ENCODE measurements at regions not wholly inside any gene's neighbourhood (a gene's known extent, or its start where the extent isn't known, plus 50 kb on each side); places are given as distances from the start of the nearest gene placed in this dataset.
"Not testable (repeated sequence)": the region's sequence is repeated elsewhere in the genome, so short reads cannot be mapped to it uniquely, and the experiment has no call there.

DNA sequence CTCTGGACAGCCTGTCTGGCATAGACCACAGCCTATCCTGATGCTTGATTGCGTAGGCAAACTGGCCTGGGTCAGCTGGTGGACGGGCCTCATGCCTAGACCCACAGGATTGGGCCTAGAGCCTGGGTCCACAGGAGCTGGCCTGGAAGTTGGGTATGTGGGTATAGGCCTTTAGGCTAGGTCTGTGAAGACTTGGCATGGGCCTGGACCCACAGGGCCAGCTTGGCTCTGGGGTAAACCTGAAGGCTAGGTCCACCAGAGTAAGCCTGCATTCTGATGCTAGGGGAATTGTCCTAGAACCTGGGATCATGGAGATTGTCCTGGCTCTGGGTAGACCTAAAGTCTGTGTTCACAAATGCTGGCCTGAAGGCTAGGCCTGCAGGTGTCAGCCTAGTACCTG lies 1293.7 kb downstream of the CNTNAP5 start:
- no peaks in the 10 kb centered on the region for H3K4me1 ChIP-seq (ENCODE audit: insufficient read depth)
- H3K27ac ChIP-seq = no peak overlapping the region
- no peak overlapping the region for H3K4me3 ChIP-seq
- intact Hi-C loops (cut with DNase I) = no loop called here
- TF ChIP-seq POLR2A (IDR thresholded peaks at IDR 0.05) (no peak), EP300 (IDR thresholded peaks at IDR 0.05) (no peak)
- TF ChIP-seq, protein P1, sequence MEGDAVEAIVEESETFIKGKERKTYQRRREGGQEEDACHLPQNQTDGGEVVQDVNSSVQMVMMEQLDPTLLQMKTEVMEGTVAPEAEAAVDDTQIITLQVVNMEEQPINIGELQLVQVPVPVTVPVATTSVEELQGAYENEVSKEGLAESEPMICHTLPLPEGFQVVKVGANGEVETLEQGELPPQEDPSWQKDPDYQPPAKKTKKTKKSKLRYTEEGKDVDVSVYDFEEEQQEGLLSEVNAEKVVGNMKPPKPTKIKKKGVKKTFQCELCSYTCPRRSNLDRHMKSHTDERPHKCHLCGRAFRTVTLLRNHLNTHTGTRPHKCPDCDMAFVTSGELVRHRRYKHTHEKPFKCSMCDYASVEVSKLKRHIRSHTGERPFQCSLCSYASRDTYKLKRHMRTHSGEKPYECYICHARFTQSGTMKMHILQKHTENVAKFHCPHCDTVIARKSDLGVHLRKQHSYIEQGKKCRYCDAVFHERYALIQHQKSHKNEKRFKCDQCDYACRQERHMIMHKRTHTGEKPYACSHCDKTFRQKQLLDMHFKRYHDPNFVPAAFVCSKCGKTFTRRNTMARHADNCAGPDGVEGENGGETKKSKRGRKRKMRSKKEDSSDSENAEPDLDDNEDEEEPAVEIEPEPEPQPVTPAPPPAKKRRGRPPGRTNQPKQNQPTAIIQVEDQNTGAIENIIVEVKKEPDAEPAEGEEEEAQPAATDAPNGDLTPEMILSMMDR (IDR thresholded peaks at IDR 0.05) = no peak
- 79 to 91% (median 82%) methylated on average over 2 of the region's 2 CpGs for WGBS, 3 donors
- no peaks in the 10 kb centered on the region for H3K27me3 ChIP-seq
- DNase-seq = no peak
- H3K36me3 ChIP-seq = no peaks in the 10 kb centered on the region
- H3K9me3 ChIP-seq = no peaks in the 10 kb centered on the region

DNA sequence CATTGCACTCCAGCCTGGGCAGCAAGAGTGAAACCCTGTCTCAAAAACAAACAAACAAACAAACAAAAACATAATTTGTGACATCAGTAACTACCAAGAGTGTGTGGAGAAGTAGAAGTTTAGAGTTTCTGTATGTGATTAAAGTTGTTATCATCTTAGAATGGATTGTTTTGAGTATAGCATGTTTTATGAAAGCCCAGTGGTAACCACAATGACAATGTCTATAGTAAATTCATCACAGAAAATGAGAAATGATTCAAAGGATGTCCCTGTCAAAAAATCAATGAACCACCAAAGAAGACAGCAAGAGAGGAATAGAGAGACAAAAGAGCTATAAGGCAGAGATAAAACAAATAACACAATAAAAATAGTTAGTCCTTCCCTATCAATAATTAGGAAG lies 1299.2 kb downstream of the CNTNAP5 start:
- H3K27ac ChIP-seq = no peak overlapping the region
- TF ChIP-seq, protein P1 (IDR thresholded peaks at IDR 0.05) = no peak
- no peak for TF ChIP-seq POLR2A (IDR thresholded peaks at IDR 0.05)
- no peak for TF ChIP-seq EP300 (IDR thresholded peaks at IDR 0.05)
- H3K9me3 ChIP-seq = no peaks in the 10 kb centered on the region
- no peak overlapping the region for H3K4me3 ChIP-seq
- no peaks in the 10 kb centered on the region for H3K4me1 ChIP-seq (ENCODE audit: insufficient read depth)
- intact Hi-C loops (cut with DNase I) = no loop called here
- H3K27me3 ChIP-seq = no peaks in the 10 kb centered on the region
- DNase-seq = no peak
- H3K36me3 ChIP-seq = no peaks in the 10 kb centered on the region

DNA sequence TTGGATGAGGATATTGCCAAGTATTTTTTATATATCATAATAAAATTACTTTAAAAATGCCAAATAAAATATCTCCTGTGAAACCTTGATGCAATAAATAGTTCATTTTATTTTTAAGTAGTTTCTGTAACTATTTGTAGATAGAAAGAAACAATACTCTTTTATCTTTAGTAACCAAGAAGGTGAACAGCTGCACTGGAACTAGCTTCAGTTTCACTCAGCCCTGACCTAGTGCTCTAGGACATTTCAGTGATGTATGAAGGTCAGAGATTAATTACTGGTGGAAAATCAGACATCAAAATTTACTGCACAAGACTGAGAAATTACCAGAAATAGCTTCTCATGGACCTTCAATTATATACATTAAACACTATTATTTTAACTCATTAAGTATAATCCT lies 1305.0 kb downstream of the CNTNAP5 start:
- Histone ChIP-seq H3K27ac (no peak overlapping the region), H3K4me3 (no peak overlapping the region), H3K4me1 (ENCODE audit: insufficient read depth) (no peaks in the 10 kb centered on the region), H3K9me3 (no peaks in the 10 kb centered on the region), H3K27me3 (no peaks in the 10 kb centered on the region), H3K36me3 (no peaks in the 10 kb centered on the region)
- intact Hi-C loops (cut with DNase I) = no loop called here
- no peak for DNase-seq
- TF ChIP-seq EP300 (IDR thresholded peaks at IDR 0.05) = no peak
- TF ChIP-seq, protein P1 (IDR thresholded peaks at IDR 0.05) = no peak
- no peak for TF ChIP-seq POLR2A (IDR thresholded peaks at IDR 0.05)

DNA sequence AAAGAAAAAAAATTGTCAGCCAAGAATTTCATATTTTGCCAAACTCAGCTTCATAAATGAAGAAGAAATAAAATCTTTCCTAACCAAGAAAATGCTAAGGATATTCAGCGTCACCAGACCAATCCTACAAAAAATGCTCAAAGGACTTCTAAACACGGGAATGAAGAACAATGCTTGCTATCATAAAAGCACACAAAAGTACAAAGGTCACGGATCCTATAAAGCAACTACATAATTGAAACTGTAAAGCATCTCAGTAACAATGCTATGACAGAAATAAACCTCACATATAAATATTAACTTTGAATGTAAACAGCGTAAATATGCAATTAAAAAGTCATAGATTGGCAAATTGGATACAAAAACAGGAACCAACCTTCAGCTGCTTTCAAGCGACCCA lies 1314.6 kb upstream of the GYPC start:
- H3K4me1 ChIP-seq (ENCODE audit: insufficient read depth) = no peaks in the 10 kb centered on the region
- H3K27ac ChIP-seq = no peak overlapping the region
- no peak for DNase-seq
- H3K4me3 ChIP-seq = no peak overlapping the region
- 78 to 86% (median 84%) methylated on average over 5 of the region's 5 CpGs for WGBS, 3 donors
- TF ChIP-seq EP300 (IDR thresholded peaks at IDR 0.05) (no peak), POLR2A (IDR thresholded peaks at IDR 0.05) (no peak)
- TF ChIP-seq, protein P1 (IDR thresholded peaks at IDR 0.05) = no peak
- no peaks in the 10 kb centered on the region for H3K27me3 ChIP-seq
- intact Hi-C loops (cut with DNase I) = no loop called here
- no peaks in the 10 kb centered on the region for H3K36me3 ChIP-seq
- no peaks in the 10 kb centered on the region for H3K9me3 ChIP-seq

DNA sequence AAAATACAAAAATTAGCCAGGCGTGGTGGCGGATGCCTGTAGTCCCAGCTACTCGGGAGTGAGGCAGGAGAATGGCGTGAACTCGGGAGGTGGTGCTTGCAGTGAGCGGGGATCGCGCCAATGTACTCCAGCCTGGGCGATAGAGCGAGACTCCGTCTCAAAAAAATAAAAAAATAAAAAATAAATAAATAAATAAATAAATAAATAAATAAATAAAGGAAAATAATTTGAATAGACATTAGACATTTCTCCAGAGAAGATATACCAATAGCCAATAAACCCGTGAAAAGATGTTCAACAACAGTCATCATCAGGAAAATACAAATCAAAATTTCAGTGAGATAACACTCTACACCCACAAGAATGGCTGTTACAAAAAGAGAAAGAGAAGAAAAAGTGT lies 1302.4 kb upstream of the GYPC start:
- H3K27me3 ChIP-seq; H3K4me3 ChIP-seq; H3K27ac ChIP-seq; H3K36me3 ChIP-seq; intact Hi-C loops (cut with DNase I); H3K4me1 ChIP-seq (ENCODE audit: insufficient read depth); DNase-seq; H3K9me3 ChIP-seq: not testable (repeated sequence)
- WGBS, 3 donors = 93 to 97% (median 97%) methylated on average over 12 of the region's 12 CpGs
